ENCODE measurements at regions not wholly inside any gene's neighbourhood (a gene's known extent, or its start where the extent isn't known, plus 50 kb on each side); places are given as distances from the start of the nearest gene placed in this dataset.

DNA sequence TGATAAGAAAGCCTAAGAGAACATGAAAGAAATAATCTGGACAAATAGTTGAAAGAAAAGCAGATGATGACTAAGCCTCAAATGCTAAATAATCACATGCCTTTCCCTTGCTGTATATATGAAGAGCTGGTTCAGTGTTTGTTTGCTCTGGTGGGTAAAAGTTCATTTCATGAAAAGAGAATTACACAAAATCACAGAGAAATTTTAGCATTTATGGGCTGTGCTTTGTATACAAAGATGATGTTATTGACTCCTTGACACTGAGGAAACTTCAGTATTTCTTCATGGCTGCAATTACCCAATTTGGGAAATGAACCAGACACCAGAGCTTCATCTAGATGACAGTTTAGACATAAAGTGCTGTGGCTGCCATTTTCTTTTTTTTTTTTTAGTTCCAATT is 527.2 kb downstream of the NR2F1-AS1 start:
- intact Hi-C loops (cut with DNase I), result no loop called here
- TF ChIP-seq, protein P1, sequence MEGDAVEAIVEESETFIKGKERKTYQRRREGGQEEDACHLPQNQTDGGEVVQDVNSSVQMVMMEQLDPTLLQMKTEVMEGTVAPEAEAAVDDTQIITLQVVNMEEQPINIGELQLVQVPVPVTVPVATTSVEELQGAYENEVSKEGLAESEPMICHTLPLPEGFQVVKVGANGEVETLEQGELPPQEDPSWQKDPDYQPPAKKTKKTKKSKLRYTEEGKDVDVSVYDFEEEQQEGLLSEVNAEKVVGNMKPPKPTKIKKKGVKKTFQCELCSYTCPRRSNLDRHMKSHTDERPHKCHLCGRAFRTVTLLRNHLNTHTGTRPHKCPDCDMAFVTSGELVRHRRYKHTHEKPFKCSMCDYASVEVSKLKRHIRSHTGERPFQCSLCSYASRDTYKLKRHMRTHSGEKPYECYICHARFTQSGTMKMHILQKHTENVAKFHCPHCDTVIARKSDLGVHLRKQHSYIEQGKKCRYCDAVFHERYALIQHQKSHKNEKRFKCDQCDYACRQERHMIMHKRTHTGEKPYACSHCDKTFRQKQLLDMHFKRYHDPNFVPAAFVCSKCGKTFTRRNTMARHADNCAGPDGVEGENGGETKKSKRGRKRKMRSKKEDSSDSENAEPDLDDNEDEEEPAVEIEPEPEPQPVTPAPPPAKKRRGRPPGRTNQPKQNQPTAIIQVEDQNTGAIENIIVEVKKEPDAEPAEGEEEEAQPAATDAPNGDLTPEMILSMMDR (IDR thresholded peaks at IDR 0.05), result no peak
- TF ChIP-seq POLR2A (IDR thresholded peaks at IDR 0.05), result no peak
- no peak overlapping the region for H3K4me3 ChIP-seq
- H3K27me3 ChIP-seq, result no peaks in the 10 kb centered on the region
- ATAC-seq (no peak), DNase-seq (no peak)
- H3K4me1 ChIP-seq, result no peaks in the 10 kb centered on the region
- H3K36me3 ChIP-seq, result no peaks in the 10 kb centered on the region
- H3K9me3 ChIP-seq, result no peaks in the 10 kb centered on the region
- no peak overlapping the region for H3K27ac ChIP-seq

DNA sequence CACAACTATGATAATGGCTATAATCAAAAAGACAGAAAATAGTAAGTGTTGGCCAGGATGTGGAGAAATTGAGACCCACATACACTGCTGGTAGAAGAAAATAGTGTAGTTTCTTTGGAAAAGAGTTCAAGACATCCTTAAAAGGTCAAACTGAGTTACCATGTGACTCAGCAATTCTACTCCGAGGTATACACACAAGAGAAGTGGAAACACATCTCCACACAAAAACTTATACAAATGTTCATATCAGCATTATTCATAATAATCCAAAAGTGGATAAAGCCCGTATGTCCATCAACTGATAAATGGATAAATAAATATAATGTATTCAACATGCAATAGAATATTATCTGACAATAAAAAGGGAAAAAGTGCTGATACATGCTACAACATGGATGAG is 532.2 kb downstream of the NR2F1-AS1 start:
- H3K4me1 ChIP-seq, result no peaks in the 10 kb centered on the region
- H3K27ac ChIP-seq, result no peak overlapping the region
- intact Hi-C loops (cut with DNase I), result no loop called here
- 72% methylated on average over 2 of the region's 2 CpGs for WGBS (ENCODE audit: insufficient coverage, low coverage, low lambda C conversion rate, missing lambda C conversion rate)
- no peaks in the 10 kb centered on the region for H3K36me3 ChIP-seq
- ATAC-seq (no peak), DNase-seq (no peak)
- no peaks in the 10 kb centered on the region for H3K27me3 ChIP-seq
- TF ChIP-seq, protein P1 (IDR thresholded peaks at IDR 0.05), result no peak
- TF ChIP-seq POLR2A (IDR thresholded peaks at IDR 0.05), result no peak
- no peak overlapping the region for H3K4me3 ChIP-seq
- H3K9me3 ChIP-seq, result no peaks in the 10 kb centered on the region

DNA sequence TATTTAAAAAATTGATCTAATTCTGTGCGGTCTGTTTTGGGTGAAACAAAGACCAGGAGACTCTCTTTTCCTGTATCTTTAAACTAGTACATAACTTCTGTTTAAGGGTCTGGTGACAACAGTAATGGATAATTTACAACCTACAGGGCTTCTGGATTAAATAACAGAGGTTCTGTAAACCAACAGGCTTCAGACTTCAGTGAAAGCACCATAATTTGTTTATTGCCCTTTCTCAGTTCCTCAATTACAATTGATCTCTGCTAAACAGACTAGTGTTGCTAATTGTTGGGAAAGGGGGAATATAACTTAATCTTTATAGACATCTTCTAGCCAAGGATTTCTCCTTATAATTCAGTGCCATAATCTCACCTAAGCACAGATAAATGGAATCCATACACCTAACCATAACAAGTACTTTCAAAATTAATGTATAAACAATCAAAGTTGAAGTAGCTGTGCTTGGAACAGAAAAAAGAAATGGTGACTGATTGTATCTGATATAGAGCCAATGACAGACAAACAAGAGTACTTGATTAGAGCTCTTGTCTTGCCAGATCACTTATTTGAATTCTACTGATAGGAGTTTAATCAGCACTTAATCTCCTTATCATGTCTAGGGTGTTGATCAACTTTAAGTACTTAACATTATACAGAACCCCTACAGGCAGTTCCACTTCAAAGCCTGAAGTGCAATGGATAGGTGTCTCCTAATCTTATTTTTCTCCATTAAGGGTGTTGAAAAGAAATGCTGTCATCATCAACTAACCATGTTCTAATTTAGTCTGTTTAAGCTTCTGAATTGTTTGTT is 536.0 kb downstream of the NR2F1-AS1 start:
- H3K27ac ChIP-seq, result no peak overlapping the region
- 72% methylated on average over 1 of the region's 1 CpG for WGBS (ENCODE audit: insufficient coverage, low coverage, low lambda C conversion rate, missing lambda C conversion rate)
- H3K4me1 ChIP-seq, result no peaks in the 10 kb centered on the region
- no peak for TF ChIP-seq POLR2A (IDR thresholded peaks at IDR 0.05)
- TF ChIP-seq, protein P1 (IDR thresholded peaks at IDR 0.05), result no peak
- DNase-seq (no peak), ATAC-seq (no peak)
- intact Hi-C loops (cut with DNase I), result no loop called here
- H3K36me3 ChIP-seq, result no peaks in the 10 kb centered on the region
- H3K4me3 ChIP-seq, result no peak overlapping the region
- H3K9me3 ChIP-seq, result no peaks in the 10 kb centered on the region
- H3K27me3 ChIP-seq, result no peaks in the 10 kb centered on the region

DNA sequence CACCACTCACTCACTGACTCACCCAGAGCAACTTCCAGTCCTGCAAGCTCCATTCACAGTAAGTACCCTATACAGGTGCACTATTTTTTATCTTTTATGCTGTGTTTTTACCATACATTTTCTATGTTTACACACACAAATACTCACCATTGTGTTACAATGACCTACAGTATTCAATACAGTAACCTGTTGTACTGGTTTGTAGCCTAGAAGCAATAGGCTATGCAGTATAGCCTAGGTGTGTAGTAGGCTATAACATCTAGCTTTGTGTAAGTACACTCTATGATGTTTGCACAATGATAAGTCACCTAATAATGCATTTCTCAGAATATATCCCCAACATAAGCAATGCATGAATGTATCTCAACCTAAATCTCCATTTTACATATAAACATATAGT is 541.1 kb downstream of the NR2F1-AS1 start:
- no peak for ATAC-seq

More for the DNA sequence above, 541.1 kb downstream of the NR2F1-AS1 start:
- Histone ChIP-seq H3K27ac (no peak overlapping the region), H3K27me3 (no peaks in the 10 kb centered on the region), H3K4me1 (no peaks in the 10 kb centered on the region), H3K4me3 (no peak overlapping the region), H3K36me3 (no peaks in the 10 kb centered on the region), H3K9me3 (no peaks in the 10 kb centered on the region)
- TF ChIP-seq, protein P1 (IDR thresholded peaks at IDR 0.05), result no peak
- TF ChIP-seq POLR2A (IDR thresholded peaks at IDR 0.05), result no peak
- intact Hi-C loops (cut with DNase I), result no loop called here
- DNase-seq, result no peak
